H1 (cell line): ENCODE measurements at regions not wholly inside any gene's neighbourhood (a gene's known extent, or its start where the extent isn't known, plus 50 kb on each side); places are given as distances from the start of the nearest gene placed in this dataset.

Experiments
- CTCF ChIA-PET: fragments of 300-600 bp; sonication (Branson Sonifier 250); formaldehyde crosslinking; loops from one replicate; lab custom pipeline; 2021; ENCODE audit not compliant: partially characterized antibody; lab: Charles Lee
- POLR2A ChIA-PET: fragments of 300-600 bp; sonication (Branson Sonifier 250); formaldehyde crosslinking; loops from one replicate; lab custom pipeline; 2021; ENCODE audit warnings: inconsistent platforms; ENCODE audit not compliant: partially characterized antibody; lab: Charles Lee
- DNase-seq, 2 experiments: peaks; one replicate each; pipeline versions ENCODE4 v3.0.0 to v3.0.0-alpha.2; 2010 to 2022; ENCODE audit warnings: low spot score in 2 of 2, low read depth in 1 of 2, mixed read lengths in 1 of 2
- FAIRE-seq: peaks from 2 replicates; lab custom pipeline; 2011; peaks lifted over from hg19 to GRCh38; lab: Jason Lieb, UNC
- H2AFZ ChIP-seq: 2 replicates; pipeline ENCODE4 v1.8.1; 2012; ENCODE audit warnings: low read length, inconsistent platforms
- H2AK5ac ChIP-seq: 2 replicates; pipeline ENCODE4 v1.6.1; 2013; ENCODE audit warnings: low read depth, low read length
- H2BK120ac ChIP-seq: replicated peaks from 2 replicates; pipeline ENCODE3; 2013; ENCODE audit warnings: low read depth, low read length, inconsistent platforms
- H2BK12ac ChIP-seq: 2 replicates; pipeline ENCODE4 v1.6.1; 2013; ENCODE audit warnings: low read depth, low read length
- H2BK15ac ChIP-seq: 2 replicates; pipeline ENCODE4 v1.6.1; 2013; ENCODE audit warnings: low read length
- H2BK20ac ChIP-seq: 2 replicates; pipeline ENCODE4 v1.6.1; 2013; ENCODE audit warnings: low read length
- H2BK5ac ChIP-seq: 2 replicates; pipeline ENCODE4 v1.6.1; 2013; ENCODE audit warnings: low read depth, low read length
- H3K14ac ChIP-seq: 2 replicates; pipeline ENCODE4 v1.6.1; 2013; ENCODE audit warnings: inconsistent platforms; ENCODE audit not compliant: insufficient read length
- H3K18ac ChIP-seq: 2 replicates; pipeline ENCODE4 v1.6.1; 2013; ENCODE audit warnings: low read length; ENCODE audit errors: extremely low read depth
- H3K23ac ChIP-seq: 2 replicates; pipeline ENCODE4 v1.6.1; 2013; ENCODE audit warnings: inconsistent platforms; ENCODE audit not compliant: insufficient read length
- H3K23me2 ChIP-seq: 2 replicates; pipeline ENCODE4 v1.6.1; 2013; ENCODE audit warnings: low read depth, low read length
- H3K27ac ChIP-seq: 2 replicates; pipeline ENCODE4 v1.6.1; 2011; ENCODE audit warnings: low read depth, low read length, inconsistent platforms
- H3K27me3 ChIP-seq, 4 experiments: replicated peaks in 1 of 4; 1 replicate in 1 of 4; 2 replicates in 3 of 4; pipeline versions ENCODE4 v1.6.1 to v1.8.1; 2011 to 2013; ENCODE audit warnings: low read length in 3 of 4, mild to moderate bottlenecking in 3 of 4, inconsistent platforms in 2 of 4, mixed read lengths in 2 of 4, moderate library complexity in 1 of 4; ENCODE audit not compliant: control insufficient read depth in 3 of 4, insufficient read depth in 3 of 4; ENCODE audit errors: extremely low read depth in 1 of 4
- H3K36me3 ChIP-seq, 4 experiments: 2 replicates each; pipeline versions ENCODE4 v1.6.1 to v1.8.1; 2011 to 2013; ENCODE audit warnings: mild to moderate bottlenecking in 4 of 4, low read length in 3 of 4, moderate library complexity in 2 of 4, control low read depth in 1 of 4, inconsistent platforms in 1 of 4; ENCODE audit not compliant: insufficient read depth in 4 of 4, control insufficient read depth in 2 of 4
- H3K4ac ChIP-seq: replicated peaks from 2 replicates; pipeline ENCODE3; 2013; ENCODE audit warnings: low read length, low read depth, mixed read lengths, inconsistent platforms; ENCODE audit not compliant: insufficient read length
- H3K4me1 ChIP-seq, 4 experiments: replicated peaks in 1 of 4; 1 replicate in 1 of 4; 2 replicates in 3 of 4; pipeline versions ENCODE4 v1.6.1 to v1.8.1; 2011 to 2013; ENCODE audit warnings: low read length in 3 of 4, inconsistent platforms in 2 of 4, mixed read lengths in 1 of 4; ENCODE audit not compliant: insufficient read depth in 4 of 4, control insufficient read depth in 3 of 4
- H3K4me2 ChIP-seq, 2 experiments: 2 replicates each; pipeline versions ENCODE4 v1.6.1 to v1.8.1; 2011 to 2013; ENCODE audit warnings: low read depth in 2 of 2, low read length in 2 of 2, control low read depth in 1 of 2, inconsistent platforms in 1 of 2, mild to moderate bottlenecking in 1 of 2; ENCODE audit not compliant: insufficient read depth in 1 of 2
- H3K4me3 ChIP-seq, 4 experiments: fragments of 200-600, 300-600 bp in 1 of 4; sonication (generic), shearing (Covaris generic), sonication (Bioruptor Twin) in 1 of 4; 2 replicates each; pipeline versions ENCODE4 v1.5.1 to v1.8.1; 2011 to 2016; ENCODE audit warnings: low read length in 4 of 4, low read depth in 3 of 4, control low read depth in 2 of 4, inconsistent platforms in 2 of 4, mild to moderate bottlenecking in 2 of 4, mixed read lengths in 1 of 4, moderate library complexity in 1 of 4; ENCODE audit not compliant: insufficient read depth in 2 of 4; ENCODE audit errors: extremely low read depth in 1 of 4
- H3K56ac ChIP-seq: replicated peaks from 2 replicates; pipeline ENCODE3; 2013; ENCODE audit warnings: low read depth, mild to moderate bottlenecking, mixed read lengths, low read length, inconsistent platforms; ENCODE audit not compliant: insufficient read length
- H3K79me1 ChIP-seq: 2 replicates; pipeline ENCODE4 v1.6.1; 2013; ENCODE audit warnings: low read depth, low read length, control low read depth
- H3K79me2 ChIP-seq, 2 experiments: 2 replicates each; pipeline versions ENCODE4 v1.6.1 to v1.8.1; 2012 to 2013; ENCODE audit warnings: low read length in 2 of 2, mild to moderate bottlenecking in 2 of 2, inconsistent platforms in 1 of 2; ENCODE audit not compliant: insufficient read depth in 2 of 2, control insufficient read depth in 1 of 2
- H3K9ac ChIP-seq, 4 experiments: replicated peaks in 1 of 4; 1 replicate in 1 of 4; 2 replicates in 3 of 4; pipeline versions ENCODE4 v1.6.1 to v1.8.1; 2011 to 2013; ENCODE audit warnings: low read depth in 3 of 4, low read length in 3 of 4, control low read depth in 2 of 4, mild to moderate bottlenecking in 2 of 4, moderate library complexity in 2 of 4, inconsistent platforms in 1 of 4; ENCODE audit errors: extremely low read depth in 1 of 4
- H3K9me3 ChIP-seq, 2 experiments: 2 replicates each; pipeline versions ENCODE4 v1.6.1 to v1.8.1; 2012 to 2013; ENCODE audit warnings: mild to moderate bottlenecking in 2 of 2, moderate library complexity in 2 of 2, control low read depth in 1 of 2, inconsistent platforms in 1 of 2, low read depth in 1 of 2, low read length in 1 of 2, mixed read lengths in 1 of 2; ENCODE audit not compliant: insufficient read depth in 2 of 2
- H4K20me1 ChIP-seq, 2 experiments: replicated peaks in 1 of 2; 2 replicates each; pipeline versions ENCODE3 to v1.8.1; 2011 to 2013; ENCODE audit warnings: inconsistent platforms in 2 of 2, low read length in 2 of 2, mild to moderate bottlenecking in 1 of 2; ENCODE audit not compliant: insufficient read depth in 2 of 2, control insufficient read depth in 1 of 2
- H4K5ac ChIP-seq: 2 replicates; pipeline ENCODE4 v1.6.1; 2013; ENCODE audit warnings: low read length, low read depth, mixed read lengths, inconsistent platforms; ENCODE audit not compliant: insufficient read length
- H4K8ac ChIP-seq: 2 replicates; pipeline ENCODE4 v1.8.0; 2013; ENCODE audit warnings: mild to moderate bottlenecking, moderate library complexity, low read length, inconsistent platforms; ENCODE audit not compliant: insufficient read depth; ENCODE audit errors: extremely low read depth
- H4K91ac ChIP-seq: replicated peaks from 2 replicates; pipeline ENCODE3; 2013; ENCODE audit warnings: low read length, mixed read lengths, inconsistent platforms; ENCODE audit not compliant: insufficient read length
- ASH2L ChIP-seq: fragments of 200-600, 300-600 bp; sonication (generic); IDR thresholded peaks from one replicate; pipeline ENCODE4 v1.7.1; 2017; ENCODE audit warnings: low read length
- BRCA1 ChIP-seq: IDR thresholded peaks from 2 replicates; pipeline ENCODE4 v1.6.1; 2012; ENCODE audit warnings: low read depth, low read length, improper control_type of control experiment
- CHD2 ChIP-seq: IDR thresholded peaks from 2 replicates; pipeline ENCODE4 v1.6.1; 2012; ENCODE audit warnings: low read length, improper control_type of control experiment
- EZH2 ChIP-seq: fragments of 200-600 bp; sonication (generic); IDR thresholded peaks from 2 replicates; pipeline ENCODE4 v1.7.1; 2012; ENCODE audit warnings: low read depth, mild to moderate bottlenecking, moderate library complexity, low read length, inconsistent platforms; ENCODE audit not compliant: severe bottlenecking
- FOSL1 ChIP-seq: IDR thresholded peaks from 2 replicates; pipeline ENCODE4 v1.6.1; 2011; ENCODE audit warnings: mild to moderate bottlenecking, low read depth, low read length, moderate library complexity; ENCODE audit not compliant: insufficient read depth
- GTF2F1 ChIP-seq: IDR thresholded peaks from 2 replicates; pipeline ENCODE4 v1.6.1; 2012; ENCODE audit warnings: low read depth, low read length, improper control_type of control experiment, borderline replicate concordance
- KDM5A ChIP-seq: fragments of 200-600 bp; IDR thresholded peaks from 2 replicates; pipeline ENCODE4 v1.7.1; 2012; ENCODE audit warnings: mild to moderate bottlenecking, low read length, inconsistent platforms, mixed read lengths
- POLR2A ChIP-seq, 2 experiments: IDR thresholded peaks; 1 replicate in 1 of 2; 2 replicates in 1 of 2; pipeline ENCODE4 v1.6.1; 2011; ENCODE audit warnings: low read depth in 2 of 2, low read length in 2 of 2, mild to moderate bottlenecking in 2 of 2; ENCODE audit errors: control extremely low read depth in 1 of 2
- POLR2AphosphoS5 ChIP-seq: IDR thresholded peaks from 2 replicates; pipeline ENCODE4 v1.6.1; 2011; ENCODE audit warnings: low read depth, low read length
- SP4 ChIP-seq: IDR thresholded peaks from 2 replicates; pipeline ENCODE4 v1.6.1; 2012; ENCODE audit warnings: low read length, inconsistent platforms
- TAF1 ChIP-seq: IDR thresholded peaks from 2 replicates; pipeline ENCODE4 v1.6.1; 2011; ENCODE audit warnings: mild to moderate bottlenecking, low read depth, low read length
- WGBS, 2 experiments: shearing (Covaris generic) in 1 of 2; methylation state at CpG; one replicate each; pipeline versions ENCODE4 v1.1.6 to v1.1.7; 2013 to 2015; ENCODE audit warnings: low lambda C conversion rate in 2 of 2, mixed read lengths in 2 of 2, inconsistent platforms in 1 of 2, low coverage in 1 of 2, missing lambda C conversion rate in 1 of 2; ENCODE audit not compliant: insufficient replicate concordance in 2 of 2, insufficient coverage in 1 of 2, insufficient read length in 1 of 2; ENCODE audit errors: extremely low coverage in 1 of 2, missing lambda C conversion rate in 1 of 2; 5-methylcytosine and 5-hydroxymethylcytosine counted together
- TF ChIP-seq, protein P1 (sequence below): IDR thresholded peaks from 2 replicates; pipeline ENCODE4 v1.6.1; 2012; ENCODE audit warnings: low read length, inconsistent platforms

DNA sequence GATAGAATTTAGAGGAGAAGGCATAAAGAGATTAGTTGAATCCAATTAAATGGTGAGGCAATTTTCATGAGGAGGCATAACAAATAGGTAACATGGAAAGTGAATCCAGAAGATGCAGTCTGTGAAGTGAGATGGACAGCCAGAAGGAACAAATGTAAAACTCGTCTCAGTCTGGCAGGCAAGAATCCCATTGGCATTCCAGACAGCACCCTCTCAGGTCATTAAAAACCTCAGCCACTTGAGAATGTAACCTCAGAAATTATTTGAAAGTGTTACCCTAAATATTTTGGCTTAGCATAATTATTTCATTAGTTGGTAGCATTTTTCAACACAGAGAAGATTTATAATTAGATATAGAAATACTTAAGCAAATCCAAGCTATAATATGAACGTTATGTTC, 342.3 kb downstream of the LRRC3B start:
- no peak overlapping the region for H3K18ac ChIP-seq
- H4K5ac ChIP-seq, result no peak overlapping the region
- H4K20me1 ChIP-seq, result no peaks in the 10 kb centered on the region
- no peak overlapping the region for H4K91ac ChIP-seq
- no peaks in the 10 kb centered on the region; a peak in 1 of 4 replicates for H3K9me3 ChIP-seq
- H3K23me2 ChIP-seq, result no peaks in the 10 kb centered on the region
- H2BK5ac ChIP-seq, result no peak overlapping the region
- H4K8ac ChIP-seq, result no peak overlapping the region
- no peaks in the 10 kb centered on the region for H3K27me3 ChIP-seq
- DNase-seq (no peak), FAIRE-seq (no peak)
- H3K79me2 ChIP-seq, result no peaks in the 10 kb centered on the region
- no peak overlapping the region for H3K27ac ChIP-seq
- no peak overlapping the region for H3K4ac ChIP-seq
- H2AFZ ChIP-seq, result no peak overlapping the region
- H2BK20ac ChIP-seq, result no peak overlapping the region
- H3K56ac ChIP-seq, result no peak overlapping the region
- H3K4me1 ChIP-seq, result no peaks in the 10 kb centered on the region
- TF ChIP-seq SP4 (no peak), TAF1 (no peak), CHD2 (no peak), GTF2F1 (no peak), BRCA1 (no peak), POLR2A (IDR thresholded peaks at IDR 0.05; ENCODE audit: control extremely low read depth in 1 of 2, low read depth in 2 of 2, low read length in 2 of 2) (no peak), EZH2 (no peak), FOSL1 (no peak), KDM5A (no peak), POLR2AphosphoS5 (no peak), ASH2L (no peak)
- TF ChIP-seq, protein P1, sequence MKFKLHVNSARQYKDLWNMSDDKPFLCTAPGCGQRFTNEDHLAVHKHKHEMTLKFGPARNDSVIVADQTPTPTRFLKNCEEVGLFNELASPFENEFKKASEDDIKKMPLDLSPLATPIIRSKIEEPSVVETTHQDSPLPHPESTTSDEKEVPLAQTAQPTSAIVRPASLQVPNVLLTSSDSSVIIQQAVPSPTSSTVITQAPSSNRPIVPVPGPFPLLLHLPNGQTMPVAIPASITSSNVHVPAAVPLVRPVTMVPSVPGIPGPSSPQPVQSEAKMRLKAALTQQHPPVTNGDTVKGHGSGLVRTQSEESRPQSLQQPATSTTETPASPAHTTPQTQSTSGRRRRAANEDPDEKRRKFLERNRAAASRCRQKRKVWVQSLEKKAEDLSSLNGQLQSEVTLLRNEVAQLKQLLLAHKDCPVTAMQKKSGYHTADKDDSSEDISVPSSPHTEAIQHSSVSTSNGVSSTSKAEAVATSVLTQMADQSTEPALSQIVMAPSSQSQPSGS, result no peak
- no peak overlapping the region for H3K4me2 ChIP-seq
- 88% methylated on average over 2 of the region's 2 CpGs; no CpG with 5 or more reads in 1 of the 2 experiments for WGBS, 2 experiments
- H3K79me1 ChIP-seq, result no peaks in the 10 kb centered on the region
- H3K23ac ChIP-seq, result no peak overlapping the region
- H3K9ac ChIP-seq, result no peak overlapping the region
- no peaks in the 10 kb centered on the region for H3K36me3 ChIP-seq
- ChIA-PET POLR2A (no interaction called here), CTCF (no interaction called here)
- H2BK12ac ChIP-seq, result no peak overlapping the region
- H2AK5ac ChIP-seq, result no peak overlapping the region
- H2BK15ac ChIP-seq, result no peak overlapping the region
- no peak overlapping the region for H3K14ac ChIP-seq
- H2BK120ac ChIP-seq, result no peak overlapping the region
- no peak overlapping the region for H3K4me3 ChIP-seq
